ENCODE measurements at regions not wholly inside any gene's neighbourhood (a gene's known extent, or its start where the extent isn't known, plus 50 kb on each side); places are given as distances from the start of the nearest gene placed in this dataset.

GRCh38 chr6:14250573-14250972 is 133.0 kb downstream of the CD83 start:
- H3K36me3 ChIP-seq (ENCODE audit: insufficient read depth, low read length), result no peaks in the 10 kb centered on the region
- no peak for TF ChIP-seq CTCF (IDR thresholded peaks at IDR 0.05; ENCODE audit: extremely low read depth, low read depth, low read length)
- DNase-seq (ENCODE audit: insufficient read length, low spot score, missing footprints), result no peak

GRCh38 chr6:14252271-14252850 is 134.8 kb downstream of the CD83 start:
- Histone ChIP-seq H4K20me1 (ENCODE audit: insufficient read depth, low read length) (no peaks in the 10 kb centered on the region), H3K4me2 (ENCODE audit: insufficient read depth, low read length) (no peak overlapping the region), H3K27me3 (ENCODE audit: insufficient read depth, low read length) (no peaks in the 10 kb centered on the region), H2AFZ (ENCODE audit: low read length) (no peak overlapping the region), H3K27ac (ENCODE audit: low read depth, low read length) (no peak overlapping the region), H3K79me2 (ENCODE audit: insufficient read depth, low read length) (no peaks in the 10 kb centered on the region), H3K4me1 (ENCODE audit: insufficient read depth, low read length) (no peaks in the 10 kb centered on the region), H3K36me3 (ENCODE audit: insufficient read depth, low read length) (no peaks in the 10 kb centered on the region), H3K4me3 (ENCODE audit: insufficient read depth, low read length) (no peak overlapping the region), H3K9me3 (ENCODE audit: low read depth, low read length) (no peaks in the 10 kb centered on the region)
- no peak for TF ChIP-seq CTCF (IDR thresholded peaks at IDR 0.05; ENCODE audit: extremely low read depth, low read depth, low read length)
- no peak for DNase-seq (ENCODE audit: insufficient read length, low spot score, missing footprints)

More at GRCh38 chr6:14250573-14250972, 133.0 kb downstream of the CD83 start:
- Histone ChIP-seq H3K9me3 (ENCODE audit: low read depth, low read length) (no peaks in the 10 kb centered on the region), H3K4me1 (ENCODE audit: insufficient read depth, low read length) (no peaks in the 10 kb centered on the region), H4K20me1 (ENCODE audit: insufficient read depth, low read length) (no peaks in the 10 kb centered on the region), H2AFZ (ENCODE audit: low read length) (no peak overlapping the region), H3K4me3 (ENCODE audit: insufficient read depth, low read length) (no peak overlapping the region), H3K27ac (ENCODE audit: low read depth, low read length) (no peak overlapping the region), H3K79me2 (ENCODE audit: insufficient read depth, low read length) (no peaks in the 10 kb centered on the region), H3K27me3 (ENCODE audit: insufficient read depth, low read length) (peaks cover 2% of the 10 kb centered on the region), H3K4me2 (ENCODE audit: insufficient read depth, low read length) (no peak overlapping the region)

- Histone ChIP-seq H2AFZ (ENCODE audit: low read length) (no peak overlapping the region), H3K4me1 (ENCODE audit: insufficient read depth, low read length) (no peaks in the 10 kb centered on the region), H3K4me3 (ENCODE audit: insufficient read depth, low read length) (no peak overlapping the region), H3K27me3 (ENCODE audit: insufficient read depth, low read length) (no peaks in the 10 kb centered on the region), H4K20me1 (ENCODE audit: insufficient read depth, low read length) (no peaks in the 10 kb centered on the region), H3K4me2 (ENCODE audit: insufficient read depth, low read length) (no peak overlapping the region), H3K9me3 (ENCODE audit: low read depth, low read length) (no peaks in the 10 kb centered on the region), H3K27ac (ENCODE audit: low read depth, low read length) (no peak overlapping the region), H3K79me2 (ENCODE audit: insufficient read depth, low read length) (no peaks in the 10 kb centered on the region), H3K36me3 (ENCODE audit: insufficient read depth, low read length) (no peaks in the 10 kb centered on the region)
- DNase-seq (ENCODE audit: insufficient read length, low spot score, missing footprints), result no peak
- TF ChIP-seq CTCF (IDR thresholded peaks at IDR 0.05; ENCODE audit: extremely low read depth, low read depth, low read length), result no peak
Measured at GRCh38 chr6:14254505-14254904, 136.9 kb downstream of the CD83 start.

- Histone ChIP-seq H3K27ac (ENCODE audit: low read depth, low read length) (no peak overlapping the region), H4K20me1 (ENCODE audit: insufficient read depth, low read length) (no peaks in the 10 kb centered on the region), H3K27me3 (ENCODE audit: insufficient read depth, low read length) (no peaks in the 10 kb centered on the region), H3K4me2 (ENCODE audit: insufficient read depth, low read length) (no peak overlapping the region), H3K4me1 (ENCODE audit: insufficient read depth, low read length) (no peaks in the 10 kb centered on the region), H2AFZ (ENCODE audit: low read length) (no peak overlapping the region), H3K79me2 (ENCODE audit: insufficient read depth, low read length) (no peaks in the 10 kb centered on the region), H3K9me3 (ENCODE audit: low read depth, low read length) (no peaks in the 10 kb centered on the region), H3K36me3 (ENCODE audit: insufficient read depth, low read length) (no peaks in the 10 kb centered on the region), H3K4me3 (ENCODE audit: insufficient read depth, low read length) (no peak overlapping the region)
- no peak for TF ChIP-seq CTCF (IDR thresholded peaks at IDR 0.05; ENCODE audit: extremely low read depth, low read depth, low read length)
- DNase-seq (ENCODE audit: insufficient read length, low spot score, missing footprints), result no peak
Measured at GRCh38 chr6:14255916-14256315, 138.3 kb downstream of the CD83 start.
